ENCODE measurements at regions not wholly inside any gene's neighbourhood (a gene's known extent, or its start where the extent isn't known, plus 50 kb on each side); places are given as distances from the start of the nearest gene placed in this dataset.

- no peak for TF ChIP-seq POLR2A (IDR thresholded peaks at IDR 0.05)
- TF ChIP-seq CTCF (IDR thresholded peaks at IDR 0.05): no peak
- Histone ChIP-seq H3K9me3 (no peaks in the 10 kb centered on the region), H3K27ac (peak overlapping the region in 5 of 12 donors; percentile 8 to 30 (median 26)), H3K36me3 (no peaks in the 10 kb centered on the region), H3K4me1 (peaks cover 0 to 48% (median 11%) of the 10 kb centered on the region in 12 donors), H3K27me3 (no peaks in the 10 kb centered on the region), H3K4me3 (no peak overlapping the region)
- ATAC-seq (no peak), DNase-seq (no peak)
- WGBS, 4 donors: 79 to 89% (median 84%) methylated on average over 1 of the region's 1 CpG
- intact Hi-C loops (cut with DNase I): no loop called here
These were observed 99.1 kb downstream of the PLCE1 start for GRCh38 chr10:94092848-94093247.

GRCh38 chr10:94093286-94093905, 99.7 kb downstream of the PLCE1 start:
- DNase-seq (no peak), ATAC-seq (peak in 1 of 4 donors; percentile 5)
- intact Hi-C loops (cut with DNase I): no loop called here
- no peak overlapping the region for H3K4me3 ChIP-seq
- no peaks in the 10 kb centered on the region for H3K9me3 ChIP-seq
- no peak overlapping the region for H3K27ac ChIP-seq
- H3K4me1 ChIP-seq: peaks cover 0 to 44% (median 9%) of the 10 kb centered on the region in 12 donors
- no peaks in the 10 kb centered on the region for H3K36me3 ChIP-seq
- TF ChIP-seq CTCF (IDR thresholded peaks at IDR 0.05) (no peak), POLR2A (IDR thresholded peaks at IDR 0.05) (no peak)
- WGBS, 4 donors: 63 to 77% (median 66%) methylated on average over 2 of the region's 2 CpGs
- H3K27me3 ChIP-seq: no peaks in the 10 kb centered on the region

- H3K4me1 ChIP-seq: peaks cover 0 to 43% (median 10%) of the 10 kb centered on the region in 12 donors
- 60 to 75% (median 66%) methylated on average over 5 of the region's 5 CpGs for WGBS, 4 donors
- H3K27me3 ChIP-seq: no peaks in the 10 kb centered on the region
- intact Hi-C loops (cut with DNase I): no loop called here
- ATAC-seq (peak in 2 of 4 donors; percentile 26 to 33), DNase-seq (no peak)
- H3K9me3 ChIP-seq: no peaks in the 10 kb centered on the region
- TF ChIP-seq POLR2A (IDR thresholded peaks at IDR 0.05) (no peak), CTCF (IDR thresholded peaks at IDR 0.05) (no peak)
- H3K27ac ChIP-seq: no peak overlapping the region
- no peaks in the 10 kb centered on the region for H3K36me3 ChIP-seq
- H3K4me3 ChIP-seq: no peak overlapping the region
These were observed 100.8 kb downstream of the PLCE1 start for GRCh38 chr10:94094540-94094939.

- Histone ChIP-seq H3K27ac (no peak overlapping the region), H3K27me3 (no peaks in the 10 kb centered on the region), H3K9me3 (no peaks in the 10 kb centered on the region), H3K4me3 (no peak overlapping the region), H3K36me3 (no peaks in the 10 kb centered on the region), H3K4me1 (peaks cover 0 to 51% (median 10%) of the 10 kb centered on the region in 12 donors)
- no peak for DNase-seq
- intact Hi-C loops (cut with DNase I): no loop called here
- ATAC-seq: peak in 2 of 4 donors; percentile 49 to 56
- WGBS, 4 donors: 66 to 74% (median 70%) methylated on average over 2 of the region's 2 CpGs
- TF ChIP-seq CTCF (IDR thresholded peaks at IDR 0.05) (no peak), POLR2A (IDR thresholded peaks at IDR 0.05) (no peak)
These were observed 103.9 kb downstream of the PLCE1 start for GRCh38 chr10:94097656-94098055.

All from heart left ventricle (tissue), 16 donors.